ENCODE measurements at regions not wholly inside any gene's neighbourhood (a gene's known extent, or its start where the extent isn't known, plus 50 kb on each side); places are given as distances from the start of the nearest gene placed in this dataset.
"Not testable (repeated sequence)": the region's sequence is repeated elsewhere in the genome, so short reads cannot be mapped to it uniquely, and the experiment has no call there.

- Histone ChIP-seq H3K27me3 (ENCODE audit: insufficient read depth, poor library complexity, severe bottlenecking) (no peaks in the 10 kb centered on the region), H3K4me3 (replicated peaks; ENCODE audit: insufficient read depth, low read length) (no peak overlapping the region), H3K27ac (replicated peaks) (no peak overlapping the region)
- DNase-seq (ENCODE audit: low read depth in 1 of 2, low spot score in 1 of 2): no peak
- TF ChIP-seq, protein P1, sequence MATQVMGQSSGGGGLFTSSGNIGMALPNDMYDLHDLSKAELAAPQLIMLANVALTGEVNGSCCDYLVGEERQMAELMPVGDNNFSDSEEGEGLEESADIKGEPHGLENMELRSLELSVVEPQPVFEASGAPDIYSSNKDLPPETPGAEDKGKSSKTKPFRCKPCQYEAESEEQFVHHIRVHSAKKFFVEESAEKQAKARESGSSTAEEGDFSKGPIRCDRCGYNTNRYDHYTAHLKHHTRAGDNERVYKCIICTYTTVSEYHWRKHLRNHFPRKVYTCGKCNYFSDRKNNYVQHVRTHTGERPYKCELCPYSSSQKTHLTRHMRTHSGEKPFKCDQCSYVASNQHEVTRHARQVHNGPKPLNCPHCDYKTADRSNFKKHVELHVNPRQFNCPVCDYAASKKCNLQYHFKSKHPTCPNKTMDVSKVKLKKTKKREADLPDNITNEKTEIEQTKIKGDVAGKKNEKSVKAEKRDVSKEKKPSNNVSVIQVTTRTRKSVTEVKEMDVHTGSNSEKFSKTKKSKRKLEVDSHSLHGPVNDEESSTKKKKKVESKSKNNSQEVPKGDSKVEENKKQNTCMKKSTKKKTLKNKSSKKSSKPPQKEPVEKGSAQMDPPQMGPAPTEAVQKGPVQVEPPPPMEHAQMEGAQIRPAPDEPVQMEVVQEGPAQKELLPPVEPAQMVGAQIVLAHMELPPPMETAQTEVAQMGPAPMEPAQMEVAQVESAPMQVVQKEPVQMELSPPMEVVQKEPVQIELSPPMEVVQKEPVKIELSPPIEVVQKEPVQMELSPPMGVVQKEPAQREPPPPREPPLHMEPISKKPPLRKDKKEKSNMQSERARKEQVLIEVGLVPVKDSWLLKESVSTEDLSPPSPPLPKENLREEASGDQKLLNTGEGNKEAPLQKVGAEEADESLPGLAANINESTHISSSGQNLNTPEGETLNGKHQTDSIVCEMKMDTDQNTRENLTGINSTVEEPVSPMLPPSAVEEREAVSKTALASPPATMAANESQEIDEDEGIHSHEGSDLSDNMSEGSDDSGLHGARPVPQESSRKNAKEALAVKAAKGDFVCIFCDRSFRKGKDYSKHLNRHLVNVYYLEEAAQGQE (IDR thresholded peaks at IDR 0.05; ENCODE audit: insufficient replicate concordance, low read depth): no peak
- no peak for TF ChIP-seq POLR2AphosphoS5 (IDR thresholded peaks at IDR 0.05; ENCODE audit: low read depth)
- no peak for TF ChIP-seq SPI1 (IDR thresholded peaks at IDR 0.05; ENCODE audit: borderline replicate concordance, low read depth)
- TF ChIP-seq CTCF (IDR thresholded peaks at IDR 0.05; ENCODE audit: insufficient read depth, low read length): no peak
- TF ChIP-seq GABPA (IDR thresholded peaks at IDR 0.05; ENCODE audit: low read depth): no peak
Observed at GRCh38 chr18:1094409-1094808, 189.7 kb downstream of the ADCYAP1 start.

- H3K27ac ChIP-seq (replicated peaks); H3K4me3 ChIP-seq (replicated peaks; ENCODE audit: insufficient read depth, low read length); H3K27me3 ChIP-seq (ENCODE audit: insufficient read depth, poor library complexity, severe bottlenecking); DNase-seq (ENCODE audit: low read depth in 1 of 2, low spot score in 1 of 2): not testable (repeated sequence)
Observed at GRCh38 chr18:1097991-1098735, 193.5 kb downstream of the ADCYAP1 start.

DNA sequence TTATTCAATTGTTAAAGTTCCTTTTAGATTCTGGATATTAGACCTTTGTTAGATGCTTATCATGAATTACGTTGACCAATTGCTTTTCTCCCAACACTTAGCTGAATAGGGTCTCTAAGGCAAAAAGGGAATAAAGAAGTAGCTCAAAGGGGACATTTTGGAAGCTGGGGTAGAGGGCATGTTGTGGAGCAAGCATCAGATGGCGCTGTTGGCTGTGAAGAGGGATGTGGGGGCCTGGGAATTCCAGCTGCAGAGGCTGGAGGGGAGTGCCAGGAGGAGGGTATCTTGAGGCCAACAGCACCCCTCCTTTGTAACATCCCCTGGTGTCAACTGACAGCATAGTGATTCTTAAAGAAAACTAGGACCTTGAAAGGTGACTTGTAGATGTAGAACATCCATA is 198.2 kb downstream of the ADCYAP1 start:
- Histone ChIP-seq H3K27ac (replicated peaks) (no peak overlapping the region), H3K27me3 (ENCODE audit: insufficient read depth, poor library complexity, severe bottlenecking) (no peaks in the 10 kb centered on the region), H3K4me3 (replicated peaks; ENCODE audit: insufficient read depth, low read length) (no peak overlapping the region)
- DNase-seq (ENCODE audit: low read depth in 1 of 2, low spot score in 1 of 2): no peak
- no peak for TF ChIP-seq POLR2AphosphoS5 (IDR thresholded peaks at IDR 0.05; ENCODE audit: low read depth)
- no peak for TF ChIP-seq CTCF (IDR thresholded peaks at IDR 0.05; ENCODE audit: insufficient read depth, low read length)
- TF ChIP-seq SPI1 (IDR thresholded peaks at IDR 0.05; ENCODE audit: borderline replicate concordance, low read depth): no peak
- no peak for TF ChIP-seq GABPA (IDR thresholded peaks at IDR 0.05; ENCODE audit: low read depth)
- TF ChIP-seq, protein P1 (IDR thresholded peaks at IDR 0.05; ENCODE audit: insufficient replicate concordance, low read depth): no peak

GRCh38 chr18:1103537-1103936 is 198.9 kb downstream of the ADCYAP1 start:
- no peak for TF ChIP-seq POLR2AphosphoS5 (IDR thresholded peaks at IDR 0.05; ENCODE audit: low read depth)
- TF ChIP-seq SPI1 (IDR thresholded peaks at IDR 0.05; ENCODE audit: borderline replicate concordance, low read depth): no peak
- TF ChIP-seq GABPA (IDR thresholded peaks at IDR 0.05; ENCODE audit: low read depth): no peak
- TF ChIP-seq, protein P1 (IDR thresholded peaks at IDR 0.05; ENCODE audit: insufficient replicate concordance, low read depth): no peak
- no peak for TF ChIP-seq CTCF (IDR thresholded peaks at IDR 0.05; ENCODE audit: insufficient read depth, low read length)
- no peaks in the 10 kb centered on the region for H3K27me3 ChIP-seq (ENCODE audit: insufficient read depth, poor library complexity, severe bottlenecking)
- no peak overlapping the region for H3K4me3 ChIP-seq (replicated peaks; ENCODE audit: insufficient read depth, low read length)
- no peak for DNase-seq (ENCODE audit: low read depth in 1 of 2, low spot score in 1 of 2)
- no peak overlapping the region for H3K27ac ChIP-seq (replicated peaks)

Data from HL-60 (cell line).